H1 (cell line): ENCODE measurements at regions not wholly inside any gene's neighbourhood (a gene's known extent, or its start where the extent isn't known, plus 50 kb on each side); places are given as distances from the start of the nearest gene placed in this dataset.

Source experiments
- CTCF ChIA-PET: fragments of 300-600 bp; sonication (Branson Sonifier 250); formaldehyde crosslinking; loops from one replicate; lab custom pipeline; 2021; ENCODE audit not compliant: partially characterized antibody; lab: Charles Lee
- POLR2A ChIA-PET: fragments of 300-600 bp; sonication (Branson Sonifier 250); formaldehyde crosslinking; loops from one replicate; lab custom pipeline; 2021; ENCODE audit warnings: inconsistent platforms; ENCODE audit not compliant: partially characterized antibody; lab: Charles Lee
- DNase-seq, 2 experiments: peaks; one replicate each; pipeline versions ENCODE4 v3.0.0 to v3.0.0-alpha.2; 2010 to 2022; ENCODE audit warnings: low spot score in 2 of 2, low read depth in 1 of 2, mixed read lengths in 1 of 2
- FAIRE-seq: peaks from 2 replicates; lab custom pipeline; 2011; peaks lifted over from hg19 to GRCh38; lab: Jason Lieb, UNC
- H2AFZ ChIP-seq: 2 replicates; pipeline ENCODE4 v1.8.1; 2012; ENCODE audit warnings: low read length, inconsistent platforms
- H2AK5ac ChIP-seq: 2 replicates; pipeline ENCODE4 v1.6.1; 2013; ENCODE audit warnings: low read depth, low read length
- H2BK120ac ChIP-seq: replicated peaks from 2 replicates; pipeline ENCODE3; 2013; ENCODE audit warnings: low read depth, low read length, inconsistent platforms
- H2BK12ac ChIP-seq: 2 replicates; pipeline ENCODE4 v1.6.1; 2013; ENCODE audit warnings: low read depth, low read length
- H2BK15ac ChIP-seq: 2 replicates; pipeline ENCODE4 v1.6.1; 2013; ENCODE audit warnings: low read length
- H2BK20ac ChIP-seq: 2 replicates; pipeline ENCODE4 v1.6.1; 2013; ENCODE audit warnings: low read length
- H2BK5ac ChIP-seq: 2 replicates; pipeline ENCODE4 v1.6.1; 2013; ENCODE audit warnings: low read depth, low read length
- H3K14ac ChIP-seq: 2 replicates; pipeline ENCODE4 v1.6.1; 2013; ENCODE audit warnings: inconsistent platforms; ENCODE audit not compliant: insufficient read length
- H3K18ac ChIP-seq: 2 replicates; pipeline ENCODE4 v1.6.1; 2013; ENCODE audit warnings: low read length; ENCODE audit errors: extremely low read depth
- H3K23ac ChIP-seq: 2 replicates; pipeline ENCODE4 v1.6.1; 2013; ENCODE audit warnings: inconsistent platforms; ENCODE audit not compliant: insufficient read length
- H3K23me2 ChIP-seq: 2 replicates; pipeline ENCODE4 v1.6.1; 2013; ENCODE audit warnings: low read depth, low read length
- H3K27ac ChIP-seq: 2 replicates; pipeline ENCODE4 v1.6.1; 2011; ENCODE audit warnings: low read depth, low read length, inconsistent platforms
- H3K27me3 ChIP-seq, 4 experiments: replicated peaks in 1 of 4; 1 replicate in 1 of 4; 2 replicates in 3 of 4; pipeline versions ENCODE4 v1.6.1 to v1.8.1; 2011 to 2013; ENCODE audit warnings: low read length in 3 of 4, mild to moderate bottlenecking in 3 of 4, inconsistent platforms in 2 of 4, mixed read lengths in 2 of 4, moderate library complexity in 1 of 4; ENCODE audit not compliant: control insufficient read depth in 3 of 4, insufficient read depth in 3 of 4; ENCODE audit errors: extremely low read depth in 1 of 4
- H3K36me3 ChIP-seq, 4 experiments: 2 replicates each; pipeline versions ENCODE4 v1.6.1 to v1.8.1; 2011 to 2013; ENCODE audit warnings: mild to moderate bottlenecking in 4 of 4, low read length in 3 of 4, moderate library complexity in 2 of 4, control low read depth in 1 of 4, inconsistent platforms in 1 of 4; ENCODE audit not compliant: insufficient read depth in 4 of 4, control insufficient read depth in 2 of 4
- H3K4ac ChIP-seq: replicated peaks from 2 replicates; pipeline ENCODE3; 2013; ENCODE audit warnings: low read length, low read depth, mixed read lengths, inconsistent platforms; ENCODE audit not compliant: insufficient read length
- H3K4me1 ChIP-seq, 4 experiments: replicated peaks in 1 of 4; 1 replicate in 1 of 4; 2 replicates in 3 of 4; pipeline versions ENCODE4 v1.6.1 to v1.8.1; 2011 to 2013; ENCODE audit warnings: low read length in 3 of 4, inconsistent platforms in 2 of 4, mixed read lengths in 1 of 4; ENCODE audit not compliant: insufficient read depth in 4 of 4, control insufficient read depth in 3 of 4
- H3K4me2 ChIP-seq, 2 experiments: 2 replicates each; pipeline versions ENCODE4 v1.6.1 to v1.8.1; 2011 to 2013; ENCODE audit warnings: low read depth in 2 of 2, low read length in 2 of 2, control low read depth in 1 of 2, inconsistent platforms in 1 of 2, mild to moderate bottlenecking in 1 of 2; ENCODE audit not compliant: insufficient read depth in 1 of 2
- H3K4me3 ChIP-seq, 4 experiments: fragments of 200-600, 300-600 bp in 1 of 4; sonication (generic), shearing (Covaris generic), sonication (Bioruptor Twin) in 1 of 4; 2 replicates each; pipeline versions ENCODE4 v1.5.1 to v1.8.1; 2011 to 2016; ENCODE audit warnings: low read length in 4 of 4, low read depth in 3 of 4, control low read depth in 2 of 4, inconsistent platforms in 2 of 4, mild to moderate bottlenecking in 2 of 4, mixed read lengths in 1 of 4, moderate library complexity in 1 of 4; ENCODE audit not compliant: insufficient read depth in 2 of 4; ENCODE audit errors: extremely low read depth in 1 of 4
- H3K56ac ChIP-seq: replicated peaks from 2 replicates; pipeline ENCODE3; 2013; ENCODE audit warnings: low read depth, mild to moderate bottlenecking, mixed read lengths, low read length, inconsistent platforms; ENCODE audit not compliant: insufficient read length
- H3K79me1 ChIP-seq: 2 replicates; pipeline ENCODE4 v1.6.1; 2013; ENCODE audit warnings: low read depth, low read length, control low read depth
- H3K79me2 ChIP-seq, 2 experiments: 2 replicates each; pipeline versions ENCODE4 v1.6.1 to v1.8.1; 2012 to 2013; ENCODE audit warnings: low read length in 2 of 2, mild to moderate bottlenecking in 2 of 2, inconsistent platforms in 1 of 2; ENCODE audit not compliant: insufficient read depth in 2 of 2, control insufficient read depth in 1 of 2
- H3K9ac ChIP-seq, 4 experiments: replicated peaks in 1 of 4; 1 replicate in 1 of 4; 2 replicates in 3 of 4; pipeline versions ENCODE4 v1.6.1 to v1.8.1; 2011 to 2013; ENCODE audit warnings: low read depth in 3 of 4, low read length in 3 of 4, control low read depth in 2 of 4, mild to moderate bottlenecking in 2 of 4, moderate library complexity in 2 of 4, inconsistent platforms in 1 of 4; ENCODE audit errors: extremely low read depth in 1 of 4
- H3K9me3 ChIP-seq, 2 experiments: 2 replicates each; pipeline versions ENCODE4 v1.6.1 to v1.8.1; 2012 to 2013; ENCODE audit warnings: mild to moderate bottlenecking in 2 of 2, moderate library complexity in 2 of 2, control low read depth in 1 of 2, inconsistent platforms in 1 of 2, low read depth in 1 of 2, low read length in 1 of 2, mixed read lengths in 1 of 2; ENCODE audit not compliant: insufficient read depth in 2 of 2
- H4K20me1 ChIP-seq, 2 experiments: replicated peaks in 1 of 2; 2 replicates each; pipeline versions ENCODE3 to v1.8.1; 2011 to 2013; ENCODE audit warnings: inconsistent platforms in 2 of 2, low read length in 2 of 2, mild to moderate bottlenecking in 1 of 2; ENCODE audit not compliant: insufficient read depth in 2 of 2, control insufficient read depth in 1 of 2
- H4K5ac ChIP-seq: 2 replicates; pipeline ENCODE4 v1.6.1; 2013; ENCODE audit warnings: low read length, low read depth, mixed read lengths, inconsistent platforms; ENCODE audit not compliant: insufficient read length
- H4K8ac ChIP-seq: 2 replicates; pipeline ENCODE4 v1.8.0; 2013; ENCODE audit warnings: mild to moderate bottlenecking, moderate library complexity, low read length, inconsistent platforms; ENCODE audit not compliant: insufficient read depth; ENCODE audit errors: extremely low read depth
- H4K91ac ChIP-seq: replicated peaks from 2 replicates; pipeline ENCODE3; 2013; ENCODE audit warnings: low read length, mixed read lengths, inconsistent platforms; ENCODE audit not compliant: insufficient read length
- BRCA1 ChIP-seq: IDR thresholded peaks from 2 replicates; pipeline ENCODE4 v1.6.1; 2012; ENCODE audit warnings: low read depth, low read length, improper control_type of control experiment
- CBX5 ChIP-seq: fragments of 300-800, 300-1000 bp; sonication (generic); IDR thresholded peaks from 2 replicates; pipeline ENCODE4 v1.7.1; 2016; ENCODE audit warnings: antibody characterized with exemption, low read length, low read depth
- CEBPB ChIP-seq: IDR thresholded peaks from 2 replicates; pipeline ENCODE4 v1.6.1; 2012; ENCODE audit warnings: low read depth, low read length
- CHD2 ChIP-seq: IDR thresholded peaks from 2 replicates; pipeline ENCODE4 v1.6.1; 2012; ENCODE audit warnings: low read length, improper control_type of control experiment
- GTF2F1 ChIP-seq: IDR thresholded peaks from 2 replicates; pipeline ENCODE4 v1.6.1; 2012; ENCODE audit warnings: low read depth, low read length, improper control_type of control experiment, borderline replicate concordance
- KDM1A ChIP-seq: fragments of 200-600, 300-600 bp; sonication (generic); IDR thresholded peaks from 2 replicates; pipeline ENCODE4 v1.7.1; 2016; ENCODE audit warnings: mild to moderate bottlenecking, low read length, borderline replicate concordance
- MAFK ChIP-seq: IDR thresholded peaks from 2 replicates; pipeline ENCODE4 v1.6.1; 2012; ENCODE audit warnings: low read depth, mild to moderate bottlenecking, improper control_type of control experiment, low read length
- PHF8 ChIP-seq: fragments of 200-600 bp; sonication (generic); conservative IDR thresholded peaks from 2 replicates; pipeline ENCODE4 v1.7.1; 2012; ENCODE audit warnings: low read depth, mild to moderate bottlenecking, inconsistent platforms, low read length, moderate library complexity
- RBBP5 ChIP-seq: IDR thresholded peaks from 2 replicates; pipeline ENCODE4 v1.7.1; 2012; ENCODE audit warnings: low read depth, mild to moderate bottlenecking, inconsistent platforms, low read length, moderate library complexity, borderline replicate concordance
- WGBS, 2 experiments: shearing (Covaris generic) in 1 of 2; methylation state at CpG; one replicate each; pipeline versions ENCODE4 v1.1.6 to v1.1.7; 2013 to 2015; ENCODE audit warnings: low lambda C conversion rate in 2 of 2, mixed read lengths in 2 of 2, inconsistent platforms in 1 of 2, low coverage in 1 of 2, missing lambda C conversion rate in 1 of 2; ENCODE audit not compliant: insufficient replicate concordance in 2 of 2, insufficient coverage in 1 of 2, insufficient read length in 1 of 2; ENCODE audit errors: extremely low coverage in 1 of 2, missing lambda C conversion rate in 1 of 2; 5-methylcytosine and 5-hydroxymethylcytosine counted together

DNA sequence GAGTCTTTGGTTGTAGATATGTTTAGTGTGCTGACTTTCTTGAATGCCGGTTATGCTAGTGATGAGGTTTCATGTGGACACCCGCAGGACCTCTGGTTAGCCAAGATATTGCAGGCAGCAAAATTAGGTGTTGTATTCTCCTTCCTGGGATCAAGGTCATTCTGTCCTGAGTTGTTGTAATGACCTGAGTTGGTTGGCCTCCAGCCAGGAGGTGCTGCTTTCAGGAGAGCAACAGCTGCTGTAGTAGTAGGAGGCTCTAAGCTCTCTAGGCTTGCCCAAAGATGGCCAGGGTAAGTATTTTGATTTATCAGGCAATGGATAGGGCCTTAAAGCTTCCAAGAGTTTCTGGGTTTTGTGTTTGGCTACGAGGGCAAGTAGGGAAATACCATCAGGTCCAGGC is 56.0 kb upstream of the BDKRB2 start:
- no peak overlapping the region for H4K5ac ChIP-seq
- no peak overlapping the region for H3K18ac ChIP-seq
- no peak overlapping the region for H2BK15ac ChIP-seq
- TF ChIP-seq CHD2 (no peak), CBX5 (no peak), PHF8 (no peak), CEBPB (no peak), BRCA1 (no peak), GTF2F1 (no peak), RBBP5 (no peak), KDM1A (no peak), MAFK (no peak)
- TF ChIP-seq, all 59 proteins: peak for 0
- H2BK120ac ChIP-seq: no peak overlapping the region
- no peak overlapping the region for H3K4me2 ChIP-seq
- H3K23me2 ChIP-seq: no peaks in the 10 kb centered on the region
- DNase-seq: no peak
- H3K4me1 ChIP-seq: no peaks in the 10 kb centered on the region
- no peak overlapping the region for H4K91ac ChIP-seq
- H2BK12ac ChIP-seq: no peak overlapping the region
- no peak overlapping the region for H3K56ac ChIP-seq
- no peak overlapping the region for H2AK5ac ChIP-seq
- H3K27me3 ChIP-seq: no peaks in the 10 kb centered on the region
- no peaks in the 10 kb centered on the region for H3K79me1 ChIP-seq
- H2BK20ac ChIP-seq: no peak overlapping the region
- no peak overlapping the region for H3K23ac ChIP-seq
- FAIRE-seq: no peak
- no peak overlapping the region for H3K27ac ChIP-seq
- no peak overlapping the region for H3K4ac ChIP-seq
- no peaks in the 10 kb centered on the region for H3K79me2 ChIP-seq
- H2AFZ ChIP-seq: no peak overlapping the region
- POLR2A ChIA-PET: no interaction called here
- no peak overlapping the region for H4K8ac ChIP-seq
- CTCF ChIA-PET: interaction anchor here (0.8 to 1.6 kb wide), 4 partner anchors 17 to 539 kb away, joined by 3 to 5 read pairs (median 3); no protein-coding TSS in a partner anchor
- H3K4me3 ChIP-seq: no peak overlapping the region
- no peak overlapping the region for H3K9ac ChIP-seq
- no peaks in the 10 kb centered on the region for H3K36me3 ChIP-seq
- H4K20me1 ChIP-seq: peaks cover 0 to 2% of the 10 kb centered on the region in 2 experiments
- H2BK5ac ChIP-seq: no peak overlapping the region
- no peaks in the 10 kb centered on the region for H3K9me3 ChIP-seq
- H3K14ac ChIP-seq: no peak overlapping the region
- 91% methylated on average over 3 of the region's 3 CpGs; no CpG with 5 or more reads in 1 of the 2 experiments for WGBS, 2 experiments
